Choroid plexus epithelial cell (primary cell): ENCODE measurements at regions not wholly inside any gene's neighbourhood (a gene's known extent, or its start where the extent isn't known, plus 50 kb on each side); places are given as distances from the start of the nearest gene placed in this dataset.

Experiments
- DNase-seq: peaks from one replicate; pipeline ENCODE4 v3.0.0-alpha.2; 2010; ENCODE audit warnings: low read depth
- H3K4me3 ChIP-seq: 2 replicates; pipeline ENCODE4 v1.5.1; 2011; ENCODE audit warnings: low read depth, mild to moderate bottlenecking, control low read depth, low read length, moderate library complexity
- TF ChIP-seq, protein P1 (sequence below): conservative IDR thresholded peaks from 2 replicates; pipeline ENCODE4 v1.5.1; 2011; ENCODE audit warnings: low read depth, mild to moderate bottlenecking, control low read depth, inconsistent platforms, low read length, moderate library complexity

DNA sequence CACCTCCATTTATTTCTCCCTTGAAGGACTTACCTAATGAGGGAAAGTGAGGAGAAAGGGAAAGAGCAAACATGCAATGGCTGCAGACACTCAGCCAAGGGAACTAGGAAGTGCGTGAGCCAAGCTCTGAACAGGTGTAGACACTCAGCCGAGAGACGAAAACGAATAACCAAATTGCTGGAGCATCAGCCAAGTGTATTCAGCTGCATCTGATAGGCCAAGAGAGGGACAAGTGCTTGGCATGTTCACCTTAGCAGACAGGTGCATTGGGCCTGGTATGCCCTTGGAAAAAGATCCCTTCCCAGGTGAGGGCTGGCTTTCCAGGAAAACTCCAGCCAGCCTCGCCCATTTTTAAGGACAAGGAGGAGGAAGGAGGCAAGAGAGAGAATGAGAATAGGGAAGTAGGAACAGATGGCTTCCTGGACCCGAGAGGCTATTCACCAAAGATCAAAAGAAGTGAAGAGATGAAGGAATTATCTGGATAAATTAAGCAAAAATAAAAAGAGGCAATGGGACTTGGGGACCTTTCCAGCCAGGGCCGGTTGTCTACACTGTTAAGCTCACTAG lies 184.7 kb downstream of the TOMM20 start:
- TF ChIP-seq, protein P1, sequence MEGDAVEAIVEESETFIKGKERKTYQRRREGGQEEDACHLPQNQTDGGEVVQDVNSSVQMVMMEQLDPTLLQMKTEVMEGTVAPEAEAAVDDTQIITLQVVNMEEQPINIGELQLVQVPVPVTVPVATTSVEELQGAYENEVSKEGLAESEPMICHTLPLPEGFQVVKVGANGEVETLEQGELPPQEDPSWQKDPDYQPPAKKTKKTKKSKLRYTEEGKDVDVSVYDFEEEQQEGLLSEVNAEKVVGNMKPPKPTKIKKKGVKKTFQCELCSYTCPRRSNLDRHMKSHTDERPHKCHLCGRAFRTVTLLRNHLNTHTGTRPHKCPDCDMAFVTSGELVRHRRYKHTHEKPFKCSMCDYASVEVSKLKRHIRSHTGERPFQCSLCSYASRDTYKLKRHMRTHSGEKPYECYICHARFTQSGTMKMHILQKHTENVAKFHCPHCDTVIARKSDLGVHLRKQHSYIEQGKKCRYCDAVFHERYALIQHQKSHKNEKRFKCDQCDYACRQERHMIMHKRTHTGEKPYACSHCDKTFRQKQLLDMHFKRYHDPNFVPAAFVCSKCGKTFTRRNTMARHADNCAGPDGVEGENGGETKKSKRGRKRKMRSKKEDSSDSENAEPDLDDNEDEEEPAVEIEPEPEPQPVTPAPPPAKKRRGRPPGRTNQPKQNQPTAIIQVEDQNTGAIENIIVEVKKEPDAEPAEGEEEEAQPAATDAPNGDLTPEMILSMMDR, result no peak
- no peak for DNase-seq
- H3K4me3 ChIP-seq, result no peak overlapping the region

DNA sequence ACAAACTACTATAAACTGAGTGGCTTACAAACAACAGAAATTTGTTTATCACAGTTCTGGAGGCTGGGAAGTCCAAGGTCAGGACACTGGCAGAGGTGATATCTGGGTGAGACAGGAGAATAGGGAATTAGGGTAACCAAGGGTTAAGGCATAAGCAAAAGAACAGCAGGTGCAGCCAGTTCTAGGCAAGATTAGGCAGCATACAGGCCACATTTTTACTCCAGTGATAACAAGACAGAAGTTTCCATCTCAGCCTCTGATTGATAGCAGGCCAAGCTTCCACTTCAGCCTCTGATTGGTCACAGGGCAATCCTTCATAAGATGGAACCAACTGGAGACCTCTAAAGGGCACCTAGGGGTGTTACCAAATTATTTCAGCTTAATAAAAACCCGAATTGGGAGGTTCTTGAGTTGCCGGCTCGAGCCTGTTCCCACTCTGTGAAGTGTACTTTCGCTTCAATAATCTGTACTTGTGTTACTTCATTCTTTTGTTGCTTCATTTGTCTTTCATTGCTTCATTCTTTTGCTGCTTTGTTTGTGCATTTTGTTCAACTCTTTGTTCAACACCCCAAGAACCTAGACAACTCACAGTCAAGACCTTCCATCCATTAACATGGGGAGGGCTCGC lies 185.6 kb downstream of the TOMM20 start:
- DNase-seq, result no peak

DNA sequence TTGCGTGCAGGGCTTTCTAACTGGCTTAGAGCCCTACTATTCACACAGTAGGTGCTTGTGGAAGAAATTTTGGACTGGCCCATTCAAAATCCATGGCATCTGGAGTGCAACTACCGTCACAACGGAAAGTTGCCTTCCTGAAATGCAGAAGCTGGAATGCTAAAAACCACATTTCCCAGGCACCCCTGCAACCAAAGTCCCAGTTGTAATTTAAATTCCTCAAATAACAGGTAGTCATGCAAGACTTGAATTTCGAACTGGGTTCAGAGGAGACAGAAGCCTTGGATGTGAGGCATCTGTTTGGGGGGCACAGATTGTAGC lies 186.7 kb downstream of the TOMM20 start:
- no peak for DNase-seq
- no peak overlapping the region for H3K4me3 ChIP-seq
- TF ChIP-seq, protein P1, result no peak

More for the DNA sequence above, 185.6 kb downstream of the TOMM20 start:
- TF ChIP-seq, protein P1, result no peak
- no peak overlapping the region for H3K4me3 ChIP-seq

DNA sequence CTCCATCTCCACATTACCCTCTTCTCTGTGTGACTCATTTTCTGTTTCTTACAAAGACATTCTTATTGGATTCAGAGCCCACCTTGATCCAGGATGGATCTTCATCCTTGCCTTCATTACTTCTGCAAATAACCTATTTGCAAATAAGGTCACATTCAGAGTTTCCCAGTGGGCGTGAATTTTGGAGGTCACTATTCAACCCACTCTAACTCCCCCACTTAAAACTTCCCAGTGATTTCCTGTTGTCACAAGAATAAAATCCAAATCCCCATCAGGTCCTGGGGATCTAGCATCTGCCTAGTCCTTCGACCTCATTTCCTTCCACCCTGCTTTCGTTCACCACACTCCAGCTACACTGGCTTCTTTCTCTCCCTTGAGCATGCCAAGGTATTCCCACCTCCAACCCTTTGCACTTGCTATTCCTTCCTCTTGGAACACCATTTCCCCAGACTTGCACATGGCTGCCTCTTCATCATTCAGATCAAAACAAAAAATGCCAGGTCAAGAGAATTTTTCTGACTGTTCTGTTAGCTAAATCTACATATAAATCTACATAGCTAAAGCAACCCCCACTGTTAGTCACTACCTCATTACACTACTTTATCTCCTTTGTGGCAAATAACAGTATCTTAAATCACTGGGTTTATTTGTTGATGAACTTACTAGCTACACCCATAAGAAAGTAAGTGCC lies 187.2 kb downstream of the TOMM20 start:
- TF ChIP-seq, protein P1, result no peak
- no peak for DNase-seq
- no peak overlapping the region for H3K4me3 ChIP-seq

DNA sequence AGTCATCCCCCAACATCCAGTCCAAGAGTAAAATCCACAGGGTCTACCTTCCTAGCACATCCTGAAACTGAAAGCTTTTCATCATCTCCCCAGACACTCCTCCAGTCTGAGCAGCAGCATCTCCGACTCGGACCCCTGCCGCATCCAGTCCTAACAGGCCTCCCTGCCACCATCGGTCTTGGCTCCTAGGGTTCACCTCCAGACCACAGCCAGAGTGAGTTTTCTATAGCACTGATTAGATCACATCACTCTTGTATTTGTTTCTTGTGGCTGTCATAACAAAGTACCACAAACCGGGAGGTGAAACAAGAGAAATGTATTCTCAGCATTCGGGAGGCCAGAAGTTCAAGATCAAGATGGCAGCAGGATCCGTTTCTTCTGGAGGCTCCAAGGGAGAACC lies 187.8 kb downstream of the TOMM20 start:
- TF ChIP-seq, protein P1, result no peak
- H3K4me3 ChIP-seq, result no peak overlapping the region
- no peak for DNase-seq

DNA sequence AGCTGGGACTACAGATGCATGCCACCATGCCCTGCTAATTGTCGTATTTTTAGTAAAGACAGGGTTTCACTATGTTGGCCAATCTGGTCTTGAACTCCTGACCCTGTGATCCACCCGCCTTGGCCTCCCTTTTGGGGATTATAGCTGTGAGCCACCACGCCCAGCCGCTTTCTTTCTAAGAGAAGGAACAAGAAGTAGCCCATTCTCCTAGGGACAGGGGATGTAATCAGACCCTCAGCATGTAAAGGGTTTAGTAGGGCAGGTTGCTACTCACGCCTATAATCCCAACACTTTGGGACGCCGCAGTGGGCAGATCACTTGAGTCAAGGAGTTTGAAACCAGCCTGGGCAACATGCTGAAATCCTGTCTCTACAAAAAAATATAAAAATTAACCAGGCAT lies 189.7 kb downstream of the TOMM20 start:
- no peak for DNase-seq
- TF ChIP-seq, protein P1, result no peak
- no peak overlapping the region for H3K4me3 ChIP-seq

DNA sequence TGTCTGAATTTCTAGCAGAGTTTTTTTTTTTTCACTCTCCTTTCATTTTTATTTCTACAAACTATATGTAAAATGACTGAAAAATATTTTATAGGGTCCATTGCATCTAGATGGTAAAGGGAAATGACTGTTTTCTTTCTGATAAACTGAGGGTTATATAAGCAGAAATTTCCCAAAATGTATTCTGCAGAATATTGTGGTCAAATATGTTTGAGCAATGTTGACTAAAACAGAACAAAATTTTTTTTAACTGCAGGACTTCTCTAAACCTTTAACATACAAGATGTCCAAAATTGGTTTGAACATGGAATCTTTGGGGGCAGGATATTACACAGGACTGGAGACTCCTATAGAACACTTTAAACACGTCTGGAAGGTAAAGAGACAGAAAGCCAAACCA lies 190.5 kb downstream of the TOMM20 start:
- TF ChIP-seq, protein P1, result no peak
- H3K4me3 ChIP-seq, result no peak overlapping the region
- DNase-seq, result no peak
